Activated CD8-positive, alpha-beta memory T cell treated with anti-CD3 and anti-CD28 coated beads, Interleukin-2, amount 50 U/mL, for 1 hour (primary cell): ENCODE measurements at regions not wholly inside any gene's neighbourhood (a gene's known extent, or its start where the extent isn't known, plus 50 kb on each side); places are given as distances from the start of the nearest gene placed in this dataset.

Source experiments
- DNase-seq: peaks from one replicate; pipeline ENCODE4 v3.0.0-alpha.2; 2020; ENCODE audit errors: extremely low read depth

DNA sequence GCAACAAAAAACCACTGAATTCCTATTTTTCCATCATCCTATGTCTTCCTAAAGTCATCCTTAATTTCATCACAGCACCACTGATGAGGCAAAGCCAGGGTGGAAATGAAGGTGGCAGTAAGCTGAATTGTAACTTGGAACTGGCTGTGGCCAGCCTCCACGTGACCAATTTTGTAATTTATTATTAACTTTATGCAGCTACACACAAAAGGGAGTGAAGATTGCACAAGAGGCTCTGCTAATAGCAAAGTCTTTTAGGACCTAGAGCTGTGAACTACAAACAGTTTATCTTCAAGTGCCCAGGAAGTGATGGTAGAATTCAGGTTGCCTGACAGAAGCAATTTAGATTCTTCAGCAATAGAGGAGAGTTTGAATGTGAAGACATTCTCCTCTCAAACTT lies 176.4 kb downstream of the CCDC71L start:
- DNase-seq: no peak

DNA sequence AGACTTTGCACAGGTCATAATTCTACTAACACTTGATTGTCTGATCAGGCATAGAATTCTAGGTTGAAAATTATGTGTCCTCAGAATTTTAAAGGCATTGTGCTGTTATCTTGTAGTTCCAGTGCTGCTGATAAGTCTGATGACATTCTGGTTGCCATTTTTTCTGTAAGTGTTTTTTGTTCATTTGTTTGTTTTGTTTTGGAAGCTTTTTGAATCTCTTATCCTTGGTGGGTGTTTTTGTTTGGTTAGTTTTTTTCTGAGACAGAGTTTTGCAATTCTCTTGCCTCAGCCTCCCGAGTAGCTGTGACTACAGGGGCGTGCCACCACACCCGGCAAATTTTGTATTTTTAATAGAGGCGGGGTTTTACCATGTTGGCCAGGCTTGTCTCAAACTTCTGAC lies 178.9 kb downstream of the CCDC71L start:
- no peak for DNase-seq

DNA sequence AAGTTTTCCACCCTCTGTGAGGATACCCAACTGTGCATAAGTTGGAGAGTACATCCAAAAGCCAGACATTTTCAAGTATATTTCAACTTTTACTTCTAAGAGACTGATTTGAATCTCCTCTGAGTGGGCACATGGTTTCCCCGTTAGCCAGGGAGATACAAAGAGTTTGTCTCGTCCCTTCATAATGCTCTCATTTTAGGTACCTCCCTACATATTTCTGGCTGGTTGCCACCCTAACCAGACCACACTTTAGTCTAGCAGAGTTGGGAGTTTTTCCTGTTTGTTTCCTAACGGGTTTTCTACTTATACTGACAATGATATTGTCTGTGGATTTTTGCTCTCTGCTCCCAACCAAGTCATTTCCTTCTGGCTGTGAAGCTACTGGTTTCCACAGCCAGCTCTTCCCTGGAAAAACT lies 180.3 kb downstream of the CCDC71L start:
- DNase-seq: no peak

DNA sequence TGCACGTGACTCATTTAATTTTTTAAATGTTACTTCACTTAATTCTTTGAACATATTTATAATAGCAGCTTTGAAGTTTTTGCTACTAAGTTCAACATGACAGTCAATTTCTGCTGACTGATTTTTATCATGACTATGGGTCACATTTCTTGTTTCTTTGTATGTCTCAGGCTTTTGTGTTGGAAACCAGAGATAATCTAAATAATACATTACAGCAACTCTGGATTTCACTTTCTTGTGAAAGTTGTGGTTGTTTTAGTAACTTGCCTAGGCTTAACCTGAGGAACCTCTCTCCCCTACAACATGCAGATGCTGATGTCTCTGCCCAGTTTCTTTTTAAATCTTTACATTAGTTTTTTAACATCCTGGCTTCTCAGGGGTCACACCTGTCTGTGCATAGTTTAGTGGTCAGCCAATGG lies 180.8 kb downstream of the CCDC71L start:
- DNase-seq: no peak

DNA sequence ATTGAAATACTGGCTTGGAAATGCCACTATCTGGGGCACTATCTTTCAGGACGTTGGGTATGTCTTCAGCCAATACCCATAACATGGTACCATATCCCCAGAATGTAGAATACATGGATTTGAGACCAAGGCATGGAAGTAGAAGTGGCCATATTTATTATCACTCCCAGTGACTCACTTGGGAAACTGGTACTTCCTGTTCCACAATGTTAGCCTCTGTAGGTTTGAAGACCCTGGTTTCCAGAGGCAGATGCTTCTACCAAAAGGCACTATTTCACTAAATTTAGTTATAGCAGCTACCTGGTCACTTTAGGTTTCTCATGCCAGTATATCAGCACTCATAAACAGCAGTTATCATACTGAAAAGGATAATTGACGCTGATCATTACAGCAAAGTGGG lies 184.2 kb downstream of the CCDC71L start:
- no peak for DNase-seq

DNA sequence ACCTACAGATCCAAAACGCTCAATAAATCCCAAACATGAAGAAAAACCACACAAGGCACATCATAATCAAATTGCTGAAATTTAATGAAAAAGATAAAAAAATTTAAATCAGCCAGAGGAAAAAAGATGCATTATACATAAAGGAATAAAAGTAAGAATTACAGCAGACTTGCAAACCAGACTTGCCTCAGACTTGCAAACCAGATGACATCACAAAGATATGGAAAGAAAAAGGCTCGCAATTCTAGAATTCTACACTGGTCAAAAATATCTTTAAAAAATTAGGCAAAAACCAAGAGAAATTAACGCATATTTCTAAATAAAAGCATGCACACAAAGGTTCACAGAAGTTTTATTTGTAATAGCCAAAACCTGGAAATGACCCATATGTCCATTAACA lies 188.0 kb upstream of the NAMPT start:
- no peak for DNase-seq

DNA sequence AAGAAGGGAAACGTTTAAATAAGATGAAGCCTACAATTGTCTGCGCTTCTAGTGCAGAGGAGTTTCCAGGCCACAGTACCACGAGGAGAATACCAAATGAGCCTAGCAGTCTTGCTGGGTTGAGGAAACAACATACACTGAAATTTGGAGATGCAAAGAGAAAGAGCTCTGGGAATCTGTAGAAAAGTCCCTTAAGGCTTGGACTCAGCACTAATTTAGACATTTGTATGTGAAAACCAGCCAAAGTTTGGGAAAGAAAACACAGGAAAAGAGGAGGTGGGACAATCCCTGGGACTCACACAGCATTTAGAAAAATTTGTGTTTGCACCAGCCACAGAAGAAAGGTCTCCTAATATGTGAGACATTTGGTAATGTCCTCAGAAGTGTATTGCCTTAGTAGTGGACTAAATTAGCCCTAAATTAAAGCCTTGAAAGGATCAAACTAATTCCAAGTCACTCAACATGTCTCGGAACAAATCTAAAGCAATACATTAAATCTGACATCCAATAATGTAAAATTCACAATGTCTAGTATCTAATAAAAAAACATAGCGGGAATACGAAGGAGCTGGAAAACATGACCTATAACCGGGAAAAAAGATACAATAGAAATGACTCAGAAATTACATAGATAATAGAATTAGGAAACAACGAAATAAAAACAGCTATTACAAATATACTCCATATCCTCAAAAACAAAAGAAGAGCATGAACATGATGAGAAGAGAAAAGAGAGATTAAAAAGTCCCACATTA lies 187.1 kb upstream of the NAMPT start:
- DNase-seq: no peak

DNA sequence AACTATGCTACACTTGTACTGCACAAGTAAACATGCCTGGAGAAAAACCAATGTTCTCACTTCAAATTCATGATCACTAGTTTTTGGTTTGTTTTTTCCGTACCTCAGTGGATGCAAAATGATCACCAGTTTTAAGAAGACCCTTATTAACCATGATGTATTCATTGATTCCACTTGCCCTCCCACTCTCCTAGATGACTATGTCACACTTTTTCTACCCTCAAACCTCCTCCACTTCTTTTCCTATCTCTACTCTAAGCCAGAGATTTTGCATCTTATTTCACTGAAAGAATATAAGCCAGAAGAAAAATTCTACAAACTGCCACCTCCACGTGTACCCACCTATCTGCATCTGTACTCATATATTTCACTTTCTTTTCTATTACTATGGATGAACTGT lies 186.2 kb upstream of the NAMPT start:
- DNase-seq: no peak

DNA sequence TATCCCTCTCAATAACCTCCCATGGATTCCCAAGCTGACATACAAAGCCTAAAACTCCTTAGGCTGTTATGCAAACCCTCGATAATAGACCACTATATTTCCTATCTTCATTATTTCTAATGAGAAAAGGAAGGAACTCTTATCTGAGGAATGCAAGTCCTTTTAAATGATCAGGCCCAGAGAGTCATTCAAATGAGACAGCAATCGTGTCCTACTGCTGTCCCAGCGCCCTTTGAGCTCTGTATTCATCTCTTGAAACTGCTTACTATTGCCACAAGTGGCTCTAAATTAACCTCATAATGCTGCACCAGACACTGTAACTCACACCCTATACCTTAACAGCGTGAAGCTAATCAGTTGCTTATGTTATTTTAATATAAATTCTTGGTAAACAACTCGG lies 182.1 kb upstream of the NAMPT start:
- DNase-seq: no peak

DNA sequence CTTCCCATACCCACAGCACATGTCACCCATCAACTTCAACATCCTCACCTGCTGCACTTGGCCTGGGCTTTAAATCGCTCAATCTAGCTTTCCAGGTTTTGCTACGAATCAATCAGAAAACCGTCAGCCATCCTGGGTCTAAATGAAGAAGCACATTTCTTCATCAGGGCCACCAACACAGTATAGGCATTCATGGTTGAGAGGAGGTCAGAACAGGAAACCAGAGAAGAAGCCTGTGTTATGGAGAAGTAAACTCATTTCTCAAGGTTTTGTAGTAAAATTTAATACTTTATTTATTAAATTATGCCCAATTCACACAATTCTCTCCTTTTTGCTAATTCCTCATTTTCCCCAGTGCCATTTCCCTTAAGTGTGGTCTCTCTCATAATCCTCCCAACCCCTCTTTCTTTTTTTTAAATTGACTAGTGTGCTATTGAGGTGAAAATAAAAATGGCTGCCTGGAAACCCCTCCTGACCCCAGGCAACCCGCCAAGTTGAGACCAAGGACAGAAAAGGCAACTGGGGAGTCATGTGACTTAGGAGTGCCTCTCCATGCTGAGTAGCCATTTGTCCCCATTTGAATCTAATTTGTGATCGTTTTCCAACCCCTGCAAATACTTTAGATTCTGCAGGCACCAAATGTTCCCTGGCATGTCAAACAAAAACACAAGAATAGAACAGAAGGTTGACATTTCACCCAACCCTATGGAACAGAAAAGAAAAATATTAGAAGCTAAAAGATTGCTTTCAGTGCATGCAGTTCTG lies 181.1 kb upstream of the NAMPT start:
- no peak for DNase-seq

DNA sequence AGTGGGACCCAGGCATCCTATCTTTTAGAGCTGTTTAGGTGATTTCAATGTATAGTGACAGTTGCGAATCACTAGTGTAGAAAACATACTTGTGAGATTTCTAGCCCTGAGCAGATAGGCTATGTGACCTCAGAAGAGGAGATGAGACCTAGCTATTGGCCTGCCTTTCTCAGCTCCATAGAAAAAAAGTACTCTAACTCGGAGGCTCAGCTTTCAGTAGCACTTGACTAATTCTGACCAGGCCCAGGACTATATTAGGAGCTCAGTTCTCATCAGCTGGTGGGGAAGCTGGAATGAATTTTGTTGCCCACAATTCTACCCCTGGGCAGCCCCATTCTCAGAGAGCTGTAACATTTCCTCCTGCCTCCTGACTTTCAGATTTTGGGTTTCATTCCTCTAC lies 179.9 kb upstream of the NAMPT start:
- DNase-seq: no peak

DNA sequence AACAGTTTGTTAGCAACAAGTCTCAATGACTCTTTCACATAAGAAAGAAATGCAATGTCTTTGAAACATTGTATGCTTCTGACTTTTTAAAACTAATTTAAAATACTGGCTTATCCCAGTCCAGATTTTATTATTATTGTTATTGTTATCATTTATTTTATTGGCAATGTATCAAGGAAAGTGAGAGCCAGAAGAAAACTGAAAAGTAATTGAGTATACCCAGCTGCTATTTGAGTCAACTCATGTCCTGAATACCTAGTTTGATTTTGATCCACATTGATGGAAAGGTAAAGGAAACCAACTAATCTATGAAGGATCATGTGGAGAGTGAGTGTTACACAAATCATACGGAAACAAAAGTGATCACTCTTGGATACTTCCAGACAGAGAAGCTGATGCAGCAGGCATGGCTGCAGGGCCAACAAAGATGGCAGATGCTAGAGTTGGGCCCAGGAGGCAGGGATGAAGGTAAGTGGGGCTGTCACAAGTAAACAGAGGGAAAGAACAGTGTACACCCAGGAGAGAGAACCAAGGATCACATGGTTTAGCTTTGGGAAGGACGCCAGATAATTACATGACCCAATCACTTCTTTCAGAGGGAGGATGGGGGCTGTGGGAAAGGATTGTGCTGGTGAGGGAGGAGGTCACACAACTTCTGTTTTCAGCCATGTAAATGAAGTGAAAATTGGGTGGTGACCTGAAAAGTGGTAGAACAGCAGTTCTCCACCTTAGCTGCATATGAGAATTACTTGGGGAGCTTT lies 179.2 kb upstream of the NAMPT start:
- DNase-seq: no peak

DNA sequence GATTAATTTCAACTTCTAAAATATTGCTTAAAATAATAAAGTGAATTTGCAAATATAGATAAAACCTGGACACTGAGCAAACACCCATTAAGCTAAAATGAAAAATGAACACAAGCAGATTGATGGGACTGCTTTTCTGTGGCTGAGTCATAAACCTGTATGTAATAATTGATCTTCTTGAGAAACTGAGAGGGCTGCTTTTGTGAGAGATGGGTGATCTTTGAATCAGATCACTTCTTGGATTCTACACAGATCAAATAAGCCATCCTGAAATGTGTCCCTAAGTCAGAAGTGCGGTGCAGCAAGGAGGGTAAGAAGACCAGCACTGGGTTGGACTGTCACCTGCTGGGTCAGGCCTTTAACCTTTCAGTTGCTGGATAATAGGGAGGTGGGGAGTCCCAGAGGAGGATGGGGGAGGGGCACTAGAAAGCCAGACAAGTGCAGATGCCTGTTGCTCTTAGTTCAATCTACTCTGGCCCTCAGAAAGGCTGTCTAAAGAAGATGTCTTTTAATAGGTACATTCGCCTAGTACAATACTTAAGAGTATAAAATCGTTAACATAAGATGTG lies 178.2 kb upstream of the NAMPT start:
- DNase-seq: no peak

DNA sequence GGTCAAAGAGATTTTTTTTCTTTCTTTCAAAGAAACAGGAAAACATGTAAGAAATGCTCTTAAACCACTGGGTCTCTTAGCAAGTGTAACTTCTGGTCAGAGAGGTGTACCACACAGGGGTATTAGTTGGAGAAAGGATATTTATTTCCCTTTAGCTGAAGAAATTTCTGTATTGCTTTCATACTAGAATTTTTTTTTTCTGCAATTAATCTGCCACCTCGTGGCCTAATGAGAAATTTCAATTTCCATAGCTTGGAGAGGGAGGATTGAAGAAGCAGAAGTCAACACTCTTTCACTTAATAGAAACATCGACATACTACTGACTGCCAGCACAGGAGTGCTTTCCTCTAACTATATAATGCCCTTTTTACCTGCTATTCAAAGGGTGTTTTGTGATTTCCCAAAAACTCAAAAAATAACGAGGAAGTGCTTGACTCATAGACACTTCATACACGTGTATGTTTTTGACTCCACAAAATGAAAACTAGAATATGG lies 177.6 kb upstream of the NAMPT start:
- no peak for DNase-seq

DNA sequence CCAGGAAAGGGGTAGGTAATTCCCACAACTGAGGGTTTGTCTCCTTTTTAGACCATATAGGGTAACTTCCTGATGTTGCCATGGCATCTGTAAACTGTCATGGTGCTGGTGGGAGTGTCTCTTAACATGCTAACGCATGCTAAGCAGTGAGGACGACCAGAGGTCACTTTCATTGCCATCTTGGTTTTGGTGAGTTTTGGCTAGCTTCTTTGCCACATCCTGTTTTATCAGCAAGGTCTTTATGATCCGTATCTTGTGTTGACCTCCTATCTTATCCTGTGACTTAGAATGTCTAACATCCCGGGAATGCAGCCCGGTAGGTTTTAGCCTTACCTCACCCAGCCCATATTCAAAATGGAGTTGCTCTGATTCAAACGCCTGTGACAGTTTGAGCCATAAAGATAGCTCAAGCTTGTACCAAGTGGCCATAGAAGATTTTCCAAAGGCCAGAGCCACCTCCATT lies 176.0 kb upstream of the NAMPT start:
- no peak for DNase-seq

DNA sequence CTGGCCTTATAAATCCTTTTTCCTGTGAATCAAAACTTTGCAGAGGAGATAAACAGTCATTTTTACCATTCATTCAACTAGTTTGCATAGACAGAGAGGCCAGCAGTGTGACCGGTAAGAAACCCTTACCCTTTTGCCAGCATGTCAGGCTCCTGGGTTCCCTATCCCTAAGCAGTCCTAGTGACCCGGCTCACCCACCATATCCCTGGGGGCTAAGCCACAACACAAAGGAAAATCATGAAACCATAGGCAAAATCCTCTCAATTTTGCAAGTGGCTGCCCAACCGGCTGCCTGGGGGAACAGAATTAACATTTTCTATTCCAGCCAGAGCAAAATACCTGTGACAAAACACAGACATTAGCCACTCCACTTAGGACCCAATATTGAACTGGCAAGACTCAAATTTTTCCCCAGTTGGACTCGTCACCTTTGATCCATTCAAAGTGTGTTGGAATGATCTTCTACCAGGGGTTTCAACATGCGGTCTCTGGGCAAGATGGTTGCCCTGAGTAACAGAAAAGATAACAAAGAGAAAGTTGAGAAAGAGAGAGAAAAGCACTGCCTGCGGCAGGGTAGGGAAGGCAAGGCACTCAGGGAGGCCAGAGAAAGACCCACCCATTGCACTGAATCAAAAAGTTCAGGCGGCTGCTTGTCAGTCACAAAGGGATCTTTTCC lies 174.8 kb upstream of the NAMPT start:
- no peak for DNase-seq

DNA sequence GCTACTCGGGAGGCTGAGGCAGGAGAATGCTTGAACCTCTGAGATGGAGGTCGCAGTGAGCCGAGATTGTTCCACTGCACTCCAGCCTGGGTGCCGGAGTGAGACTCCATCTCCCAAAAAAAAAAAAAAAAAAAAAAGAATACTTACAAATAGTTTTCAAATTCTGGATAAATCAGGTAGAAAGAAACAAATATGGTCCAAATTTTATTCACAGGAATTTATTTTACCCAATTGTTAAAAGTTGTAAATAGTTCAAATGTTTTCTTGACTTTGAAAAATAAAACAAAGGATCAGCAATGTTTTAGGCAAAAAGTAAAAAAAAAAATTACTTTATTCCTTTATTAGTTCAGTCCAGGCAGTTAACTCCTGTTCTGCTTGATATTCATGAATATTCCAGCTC lies 172.9 kb upstream of the NAMPT start:
- DNase-seq: no peak

DNA sequence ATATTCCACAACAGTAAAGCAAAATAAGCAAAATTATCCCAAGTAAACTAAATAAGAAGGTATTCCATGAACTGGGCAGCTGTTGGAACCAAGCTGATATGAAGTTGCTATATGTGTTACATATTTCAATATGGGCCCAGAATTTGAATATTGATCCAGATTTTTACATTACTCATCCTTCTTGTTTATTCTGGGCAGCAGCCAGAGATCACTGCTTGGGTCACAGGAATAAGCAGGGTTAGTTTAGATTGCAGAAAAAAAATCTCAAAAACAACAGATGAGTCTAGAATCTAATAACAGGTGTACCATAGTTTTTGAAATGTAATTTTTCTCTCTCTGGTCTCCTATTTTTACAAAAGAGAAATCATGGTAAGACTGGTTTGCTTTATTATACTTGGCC lies 171.5 kb upstream of the NAMPT start:
- no peak for DNase-seq

DNA sequence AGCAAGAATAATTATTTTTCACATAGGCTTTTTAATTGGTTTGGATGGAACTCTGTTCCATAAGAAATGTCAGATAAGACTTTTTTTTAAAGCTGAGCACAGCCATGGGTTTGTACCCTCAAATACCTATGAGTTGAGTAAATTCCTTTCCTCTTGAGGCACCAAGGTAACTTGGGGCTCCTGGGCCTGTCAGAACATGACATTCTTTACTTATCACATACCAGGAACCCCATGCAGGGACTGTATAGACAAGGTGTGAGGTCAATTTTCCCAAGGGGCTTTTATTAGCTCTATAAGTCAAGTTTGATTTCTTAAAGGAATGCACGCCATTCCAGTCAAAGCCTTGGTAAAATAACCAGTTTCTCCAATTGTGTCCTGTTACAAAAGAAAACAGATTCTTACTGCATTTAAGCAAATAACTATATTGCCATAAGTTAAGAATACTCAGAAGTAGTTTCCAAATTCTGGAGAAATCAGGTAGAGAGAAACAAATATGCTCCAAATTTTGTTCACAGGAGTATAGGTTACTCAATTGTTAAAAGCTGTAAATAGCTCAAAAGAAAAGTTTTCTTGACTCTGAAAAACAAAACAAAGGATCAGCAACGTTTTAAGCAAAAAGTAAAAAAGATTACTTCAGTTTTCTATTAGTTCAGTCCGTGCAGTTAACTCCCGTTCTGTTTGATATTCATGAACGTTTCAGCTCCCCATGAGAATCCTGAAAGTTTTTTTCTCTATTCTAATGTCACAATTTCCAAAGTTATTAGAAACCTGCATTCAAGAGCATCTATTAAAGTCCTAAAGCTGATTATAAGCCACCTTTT lies 167.5 kb upstream of the NAMPT start:
- no peak for DNase-seq

DNA sequence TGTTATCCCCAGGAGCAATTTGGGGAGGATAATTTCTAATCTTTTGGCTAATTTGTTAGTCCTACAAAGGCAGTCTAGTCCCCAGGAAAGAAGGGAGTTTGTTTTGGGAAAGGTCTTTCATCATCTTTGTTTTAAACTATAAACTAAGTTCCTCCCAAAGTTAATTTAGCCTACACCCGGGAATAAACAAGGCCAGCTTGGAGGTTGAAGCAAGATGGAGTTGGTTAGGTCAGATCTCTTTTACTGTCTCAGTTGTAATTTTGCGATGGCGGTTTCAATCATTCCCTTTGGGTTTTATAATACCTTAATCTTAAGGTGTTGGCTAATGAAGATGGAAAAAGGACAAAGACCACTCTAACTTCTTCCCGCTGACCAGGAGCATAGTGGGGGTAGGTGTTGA lies 166.4 kb upstream of the NAMPT start:
- DNase-seq: no peak

DNA sequence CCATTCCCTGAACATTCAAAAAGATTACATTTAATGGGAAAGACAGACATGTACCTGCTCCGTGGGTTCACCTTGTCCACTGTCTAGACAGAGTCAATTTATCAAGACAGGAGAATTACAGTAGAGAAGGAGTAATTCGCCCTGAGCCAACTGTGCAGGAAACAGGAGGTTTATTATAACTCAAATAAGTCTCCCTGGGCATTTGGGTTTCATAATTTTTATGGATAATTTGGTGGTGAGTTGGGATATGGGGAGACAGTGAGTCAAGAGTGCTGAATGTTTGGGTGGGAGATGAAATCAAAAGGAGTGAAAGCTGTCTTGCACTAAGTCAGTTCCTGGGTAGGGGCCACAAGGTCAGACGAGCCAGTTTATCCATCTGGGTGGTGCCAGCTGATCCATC lies 165.9 kb upstream of the NAMPT start:
- no peak for DNase-seq
